Suprapubic skin (tissue), 4 donors: ENCODE measurements at regions not wholly inside any gene's neighbourhood (a gene's known extent, or its start where the extent isn't known, plus 50 kb on each side); places are given as distances from the start of the nearest gene placed in this dataset.
"Not testable (repeated sequence)": the region's sequence is repeated elsewhere in the genome, so short reads cannot be mapped to it uniquely, and the experiment has no call there.

Experiments used
- DNase-seq, 2 donors: peaks; one replicate each; pipeline ENCODE4 v3.0.0-alpha.2; 2019; ENCODE audit warnings: low spot score in 2 of 2
- H3K27ac ChIP-seq: fragments of 200-600 bp; sonication (generic); one replicate; pipeline ENCODE4 v1.5.1; 2019
- H3K27me3 ChIP-seq: fragments of 200-600 bp; sonication (generic); one replicate; pipeline ENCODE4 v1.5.1; 2019
- H3K36me3 ChIP-seq: fragments of 200-600 bp; sonication (generic); one replicate; pipeline ENCODE4 v1.5.1; 2019
- H3K4me1 ChIP-seq: fragments of 200-600 bp; sonication (generic); one replicate; pipeline ENCODE4 v1.5.1; 2019
- H3K4me3 ChIP-seq: fragments of 200-600 bp; sonication (generic); one replicate; pipeline ENCODE4 v1.5.1; 2019; ENCODE audit warnings: mild to moderate bottlenecking
- H3K9me3 ChIP-seq: fragments of 200-600 bp; sonication (generic); one replicate; pipeline ENCODE4 v1.5.1; 2019
- EP300 ChIP-seq: sonication (generic); formaldehyde crosslinking; IDR thresholded peaks from one replicate; pipeline ENCODE4 v1.6.1; 2017; ENCODE audit warnings: antibody characterized with exemption
- POLR2A ChIP-seq, 2 donors: fragments of 450-650 bp; IDR thresholded peaks; one replicate each; pipeline ENCODE4 v1.6.1; 2017; ENCODE audit warnings: antibody characterized with exemption in 2 of 2, mild to moderate bottlenecking in 2 of 2, moderate library complexity in 2 of 2
- POLR2AphosphoS5 ChIP-seq, 3 donors: sonication (generic); formaldehyde crosslinking; IDR thresholded peaks; one replicate each; pipeline ENCODE4 v1.6.1; 2017; ENCODE audit warnings: antibody characterized with exemption in 3 of 3
- WGBS: methylation state at CpG from one replicate; pipeline ENCODE4 v1.1.5; 2018; 5-methylcytosine and 5-hydroxymethylcytosine counted together
- TF ChIP-seq, protein P1 (sequence below), 2 donors: fragments of 200-600 bp in 1 of 2; fragments of 450-650 bp in 1 of 2; sonication (generic) in 1 of 2; IDR thresholded peaks; one replicate each; pipeline ENCODE4 v1.5.1; 2016 to 2019; ENCODE audit warnings: antibody characterized with exemption in 2 of 2, mild to moderate bottlenecking in 1 of 2, moderate library complexity in 1 of 2

DNA sequence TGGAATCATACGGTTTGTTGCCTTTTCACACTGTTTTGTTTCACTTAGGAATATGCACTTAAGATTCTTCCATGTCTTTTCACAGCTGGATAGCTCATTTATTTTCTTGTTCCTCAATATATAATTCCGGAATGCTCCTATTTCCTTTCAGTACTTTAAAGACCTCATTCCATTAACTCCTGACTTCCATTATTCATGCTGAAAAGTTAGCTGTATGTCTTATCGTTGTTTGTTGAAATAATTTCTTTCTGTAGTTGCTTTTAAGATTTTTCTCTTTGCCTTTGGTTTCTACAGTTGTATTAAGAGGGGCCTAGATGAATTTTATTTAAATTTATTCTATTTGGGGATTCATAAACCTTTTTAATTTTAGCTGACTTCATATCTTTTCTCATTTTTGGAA is 122.2 kb downstream of the ANXA2 start:
- Histone ChIP-seq H3K27ac (no peak overlapping the region), H3K9me3 (no peaks in the 10 kb centered on the region), H3K4me3 (no peak overlapping the region), H3K36me3 (no peaks in the 10 kb centered on the region), H3K4me1 (no peaks in the 10 kb centered on the region), H3K27me3 (peaks cover 3% of the 10 kb centered on the region)
- no peak for TF ChIP-seq POLR2A (IDR thresholded peaks at IDR 0.05)
- no peak for TF ChIP-seq EP300
- no peak for TF ChIP-seq POLR2AphosphoS5 (IDR thresholded peaks at IDR 0.05)
- TF ChIP-seq, protein P1, sequence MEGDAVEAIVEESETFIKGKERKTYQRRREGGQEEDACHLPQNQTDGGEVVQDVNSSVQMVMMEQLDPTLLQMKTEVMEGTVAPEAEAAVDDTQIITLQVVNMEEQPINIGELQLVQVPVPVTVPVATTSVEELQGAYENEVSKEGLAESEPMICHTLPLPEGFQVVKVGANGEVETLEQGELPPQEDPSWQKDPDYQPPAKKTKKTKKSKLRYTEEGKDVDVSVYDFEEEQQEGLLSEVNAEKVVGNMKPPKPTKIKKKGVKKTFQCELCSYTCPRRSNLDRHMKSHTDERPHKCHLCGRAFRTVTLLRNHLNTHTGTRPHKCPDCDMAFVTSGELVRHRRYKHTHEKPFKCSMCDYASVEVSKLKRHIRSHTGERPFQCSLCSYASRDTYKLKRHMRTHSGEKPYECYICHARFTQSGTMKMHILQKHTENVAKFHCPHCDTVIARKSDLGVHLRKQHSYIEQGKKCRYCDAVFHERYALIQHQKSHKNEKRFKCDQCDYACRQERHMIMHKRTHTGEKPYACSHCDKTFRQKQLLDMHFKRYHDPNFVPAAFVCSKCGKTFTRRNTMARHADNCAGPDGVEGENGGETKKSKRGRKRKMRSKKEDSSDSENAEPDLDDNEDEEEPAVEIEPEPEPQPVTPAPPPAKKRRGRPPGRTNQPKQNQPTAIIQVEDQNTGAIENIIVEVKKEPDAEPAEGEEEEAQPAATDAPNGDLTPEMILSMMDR (IDR thresholded peaks at IDR 0.05), result no peak
- DNase-seq, result no peak
- 89% methylated on average over 3 of the region's 3 CpGs for WGBS

DNA sequence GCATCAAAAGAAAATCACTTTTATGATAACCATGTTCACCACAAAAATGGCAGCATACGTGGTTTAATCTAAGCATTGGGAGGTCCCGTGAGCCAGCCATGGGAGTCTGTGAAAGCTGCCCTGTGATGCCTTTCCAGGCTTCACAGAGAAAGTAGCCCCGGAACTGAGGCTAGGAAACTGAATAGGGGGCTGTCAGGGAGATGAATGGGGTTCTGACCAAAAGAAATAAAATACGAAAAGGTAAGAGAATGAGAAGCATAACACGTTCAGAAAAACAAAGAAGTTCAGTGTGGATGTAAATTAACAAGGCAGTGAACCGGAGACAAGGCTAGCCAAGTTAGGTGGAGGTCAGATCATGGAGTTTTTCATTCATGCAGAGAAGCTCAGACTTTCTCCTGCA is 118.9 kb downstream of the ANXA2 start:
- DNase-seq, result no peak

DNA sequence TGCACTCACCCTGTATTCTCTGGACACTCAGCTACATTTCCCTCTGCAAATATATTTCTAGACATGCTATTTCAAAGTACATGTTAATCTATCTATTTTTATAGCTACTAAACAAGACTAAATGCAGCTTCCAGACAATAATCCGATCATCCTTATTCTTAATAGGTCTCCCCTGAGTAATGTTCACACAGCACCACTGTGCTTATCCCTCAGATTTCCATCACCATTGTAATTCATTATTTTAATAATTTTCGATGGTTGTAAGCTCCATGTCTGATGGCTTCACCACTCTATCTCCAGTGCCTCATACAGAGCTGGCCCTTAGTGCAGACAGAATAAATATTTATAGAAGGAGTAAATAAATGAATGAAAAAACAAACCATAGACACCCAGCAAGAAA is 117.5 kb downstream of the ANXA2 start:
- Histone ChIP-seq H3K36me3 (no peaks in the 10 kb centered on the region), H3K4me3 (no peak overlapping the region), H3K27me3 (peaks cover 10% of the 10 kb centered on the region), H3K9me3 (no peaks in the 10 kb centered on the region), H3K27ac (no peak overlapping the region), H3K4me1 (no peaks in the 10 kb centered on the region)
- no peak for DNase-seq
- TF ChIP-seq EP300, result no peak
- TF ChIP-seq POLR2A (IDR thresholded peaks at IDR 0.05), result no peak
- TF ChIP-seq, protein P1 (IDR thresholded peaks at IDR 0.05), result no peak
- no peak for TF ChIP-seq POLR2AphosphoS5 (IDR thresholded peaks at IDR 0.05)
- WGBS, result 83% methylated on average over 2 of the region's 2 CpGs

More for the DNA sequence above, 118.9 kb downstream of the ANXA2 start:
- Histone ChIP-seq H3K9me3 (no peaks in the 10 kb centered on the region), H3K36me3 (no peaks in the 10 kb centered on the region), H3K27me3 (peaks cover 5% of the 10 kb centered on the region), H3K27ac (no peak overlapping the region), H3K4me1 (no peaks in the 10 kb centered on the region), H3K4me3 (no peak overlapping the region)
- TF ChIP-seq POLR2AphosphoS5 (IDR thresholded peaks at IDR 0.05), result no peak
- no peak for TF ChIP-seq POLR2A (IDR thresholded peaks at IDR 0.05)
- TF ChIP-seq EP300, result no peak
- TF ChIP-seq, protein P1 (IDR thresholded peaks at IDR 0.05), result no peak
- WGBS, result 82% methylated on average over 6 of the region's 6 CpGs

DNA sequence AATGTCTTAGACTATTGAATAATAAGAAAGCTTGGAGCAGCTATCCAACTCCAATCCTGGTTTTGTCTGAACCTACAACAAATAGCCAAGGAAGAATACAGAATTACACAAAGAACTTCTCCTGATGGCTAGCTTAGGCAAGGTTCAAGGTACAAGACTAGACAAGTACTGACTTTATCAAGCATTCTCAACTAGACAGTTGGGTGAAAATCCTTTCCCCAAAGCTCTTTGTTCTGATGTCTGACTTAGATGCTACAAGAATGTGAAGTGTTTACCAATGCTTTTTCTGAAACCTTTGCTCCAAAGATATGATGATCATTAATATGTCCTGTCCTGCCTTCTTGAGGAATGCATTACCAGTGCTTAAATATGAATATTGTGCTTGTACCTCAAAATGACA is 113.8 kb downstream of the ANXA2 start:
- TF ChIP-seq, protein P1 (IDR thresholded peaks at IDR 0.05), result no peak
- no peak for TF ChIP-seq POLR2A (IDR thresholded peaks at IDR 0.05)
- no peak for TF ChIP-seq EP300
- no peak for TF ChIP-seq POLR2AphosphoS5 (IDR thresholded peaks at IDR 0.05)
- Histone ChIP-seq H3K4me3 (no peak overlapping the region), H3K27me3 (peaks cover 16% of the 10 kb centered on the region), H3K36me3 (no peaks in the 10 kb centered on the region), H3K27ac (no peak overlapping the region), H3K9me3 (no peaks in the 10 kb centered on the region), H3K4me1 (no peaks in the 10 kb centered on the region)
- DNase-seq, result no peak

DNA sequence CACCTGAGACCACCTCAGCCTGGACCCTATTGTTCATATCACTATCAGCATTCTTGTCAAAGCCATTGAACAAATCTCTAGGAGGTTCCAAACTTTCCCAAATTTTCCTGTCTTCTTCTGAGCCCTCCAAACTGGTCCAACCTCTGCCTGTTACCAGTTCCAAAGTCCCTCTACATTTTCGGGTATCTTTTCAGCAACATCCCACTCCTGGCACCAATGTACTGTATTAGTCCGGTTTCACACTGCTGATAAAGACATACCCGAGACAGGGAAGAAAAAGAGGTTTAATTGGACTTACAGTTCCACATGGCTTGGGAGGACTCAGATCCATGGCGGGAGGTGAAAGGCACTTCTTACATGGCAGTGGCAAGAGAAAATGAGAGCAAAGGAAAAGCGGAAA is 101.9 kb downstream of the ANXA2 start:
- H3K4me3 ChIP-seq, H3K9me3 ChIP-seq, DNase-seq, H3K27ac ChIP-seq, H3K36me3 ChIP-seq, H3K27me3 ChIP-seq: not testable (repeated sequence)
- peaks cover 16% of the 10 kb centered on the region for H3K4me1 ChIP-seq
- WGBS, result 74% methylated on average over 5 of the region's 5 CpGs

DNA sequence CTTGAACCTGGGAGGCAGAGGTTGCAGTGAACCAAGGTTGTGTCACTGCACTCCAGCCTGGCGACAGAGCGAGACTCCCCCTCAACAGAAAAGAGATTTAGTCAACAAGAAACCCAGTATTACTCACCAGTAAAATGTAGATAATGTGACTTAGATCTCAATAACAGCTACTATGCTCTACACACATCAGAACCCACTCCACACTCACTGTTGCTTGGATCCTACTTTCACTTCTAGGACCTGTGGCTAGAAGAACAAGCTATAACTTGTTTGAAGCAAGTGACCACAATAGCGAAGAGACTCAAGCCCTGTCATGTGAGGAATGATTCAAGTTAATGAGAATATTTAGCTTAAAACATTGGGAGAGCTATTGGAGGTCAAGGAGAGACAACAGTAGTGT is 100.7 kb downstream of the ANXA2 start:
- H3K4me3 ChIP-seq, result no peak overlapping the region
- TF ChIP-seq, protein P1 (IDR thresholded peaks at IDR 0.05), result no peak
- no peak for TF ChIP-seq POLR2A (IDR thresholded peaks at IDR 0.05)
- no peak for TF ChIP-seq EP300
- TF ChIP-seq POLR2AphosphoS5 (IDR thresholded peaks at IDR 0.05), result no peak
- peaks cover 16% of the 10 kb centered on the region for H3K4me1 ChIP-seq
- WGBS, result 100% methylated on average over 3 of the region's 3 CpGs
- H3K9me3 ChIP-seq, result no peaks in the 10 kb centered on the region
- no peaks in the 10 kb centered on the region for H3K36me3 ChIP-seq
- no peaks in the 10 kb centered on the region for H3K27me3 ChIP-seq
- no peak overlapping the region for H3K27ac ChIP-seq
- DNase-seq, result no peak
